Fibroblast of the conjunctiva (primary cell): ENCODE measurements at regions not wholly inside any gene's neighbourhood (a gene's known extent, or its start where the extent isn't known, plus 50 kb on each side); places are given as distances from the start of the nearest gene placed in this dataset.

Experiments used
- DNase-seq: peaks from one replicate; pipeline ENCODE4 v3.0.0-alpha.2; 2010; ENCODE audit warnings: low read depth

DNA sequence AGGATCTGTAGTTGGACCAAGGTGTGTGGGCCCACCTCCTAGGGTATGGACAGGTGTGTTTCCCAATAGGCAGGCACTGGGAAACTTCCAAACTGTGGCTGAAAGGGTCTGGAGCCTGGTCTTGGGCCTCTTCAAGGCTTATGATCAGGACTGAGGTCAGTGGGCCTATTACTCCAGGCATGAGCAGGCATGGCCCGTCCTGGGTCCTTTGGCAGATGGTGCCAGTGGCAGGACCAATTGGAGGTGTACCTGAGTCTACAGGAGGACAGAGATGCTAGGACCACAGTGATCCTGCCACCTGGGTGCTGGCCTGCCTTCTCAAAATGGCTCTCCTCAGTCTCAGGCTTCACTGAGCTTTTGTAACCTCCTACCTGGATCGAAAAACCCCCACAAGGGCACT lies 95.4 kb downstream of the RAB18 start:
- DNase-seq, result no peak

DNA sequence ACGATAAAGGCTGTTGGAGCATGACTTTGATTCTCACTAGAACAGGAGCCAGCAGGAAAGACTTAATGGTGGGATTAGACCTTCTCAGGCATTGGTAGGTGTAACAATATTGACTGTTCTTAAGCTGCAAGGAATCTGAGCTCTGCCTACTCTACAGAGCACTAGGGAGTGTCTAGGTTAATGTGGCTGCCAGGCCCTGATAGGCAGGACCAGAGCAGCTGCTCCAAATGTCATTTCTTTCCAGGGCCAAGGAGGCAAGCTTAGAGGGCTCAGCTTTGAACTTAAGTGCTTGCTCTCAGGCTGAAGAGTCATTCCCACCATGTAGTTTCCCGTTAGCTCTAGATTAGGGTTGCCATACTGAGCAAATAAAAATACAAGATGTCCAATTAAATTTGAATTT lies 96.8 kb downstream of the RAB18 start:
- DNase-seq, result no peak

DNA sequence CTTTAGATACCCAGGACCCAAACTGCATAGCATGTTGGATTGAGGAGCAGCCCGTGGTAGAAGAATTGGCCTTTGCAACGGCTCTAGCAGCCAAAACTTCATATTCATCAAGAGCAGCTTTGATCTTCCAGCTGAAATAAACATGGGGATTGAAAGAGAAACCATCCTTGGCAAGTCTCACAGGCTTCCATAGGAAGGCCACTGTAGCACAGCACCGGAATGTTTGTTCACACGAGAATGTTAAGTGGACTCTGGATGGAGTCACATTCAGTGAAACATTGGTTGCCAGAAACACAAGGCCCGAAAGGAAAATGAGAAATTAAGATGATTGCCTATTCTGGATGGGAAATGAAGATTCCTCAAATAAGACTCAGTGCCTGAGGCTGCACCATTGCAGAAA lies 97.4 kb downstream of the RAB18 start:
- no peak for DNase-seq

DNA sequence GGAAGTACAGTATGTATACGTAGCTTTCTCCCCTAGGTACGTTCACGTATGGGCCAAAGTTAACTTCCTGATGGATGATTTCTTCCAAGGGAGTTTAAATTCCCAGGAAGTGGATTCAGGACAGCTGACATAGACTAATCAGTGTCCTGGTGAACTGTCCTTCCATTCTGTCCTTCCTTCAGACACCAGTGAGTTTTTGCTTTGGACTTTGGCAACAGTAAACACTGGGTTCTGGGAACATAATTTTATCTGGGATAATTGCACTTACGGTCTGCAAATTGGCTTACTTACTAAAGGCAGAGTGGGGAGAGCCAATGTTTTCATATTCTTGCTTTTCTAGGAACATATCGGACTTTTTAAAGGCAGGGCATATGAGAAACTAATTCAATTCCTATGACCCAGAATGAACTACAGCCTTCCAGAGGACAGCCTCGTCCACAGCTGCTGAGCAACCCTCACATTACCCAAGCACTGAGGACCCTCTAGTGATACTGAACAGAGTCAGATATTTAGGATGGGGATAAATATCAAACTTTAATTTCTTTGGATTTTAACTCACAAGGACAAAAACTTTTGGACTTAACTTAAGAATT lies 97.9 kb downstream of the RAB18 start:
- no peak for DNase-seq

DNA sequence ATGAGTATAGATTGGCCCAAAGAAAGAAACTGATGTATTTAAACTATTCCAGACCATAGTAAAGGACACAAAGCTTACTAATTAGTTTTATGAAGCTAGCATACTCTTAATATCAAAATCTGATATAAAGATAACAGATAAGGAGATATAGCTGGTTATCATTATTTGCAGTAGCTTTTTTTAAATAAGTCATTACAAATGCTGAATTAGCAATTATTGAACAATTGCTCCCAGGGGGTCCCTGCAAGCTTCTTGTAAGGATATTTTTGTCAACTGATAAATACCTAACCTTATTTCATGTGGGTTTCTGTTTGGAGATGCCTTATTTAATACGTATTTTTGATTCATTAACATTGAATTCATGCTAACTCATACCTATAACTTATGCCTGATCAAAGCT lies 99.0 kb downstream of the RAB18 start:
- DNase-seq, result no peak

DNA sequence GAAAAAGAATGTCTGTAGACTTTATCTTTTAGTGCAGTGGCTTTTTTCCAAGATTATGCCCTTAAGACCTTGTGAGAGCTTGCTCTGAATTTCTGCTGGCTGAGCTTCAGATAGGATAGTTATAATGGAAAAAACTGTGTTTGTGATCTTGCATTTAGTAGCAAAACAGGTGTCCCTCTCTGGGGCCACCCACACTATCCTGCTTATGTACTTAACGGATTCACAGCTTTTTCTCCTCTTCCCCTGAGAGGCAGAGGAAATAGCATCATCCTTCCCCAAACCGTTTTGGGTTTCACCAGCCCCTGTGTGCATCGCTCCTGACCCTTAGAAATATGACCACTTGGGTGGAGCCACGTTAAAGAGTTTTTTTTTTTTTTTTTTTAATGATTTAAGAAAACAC lies 101.2 kb downstream of the RAB18 start:
- no peak for DNase-seq

DNA sequence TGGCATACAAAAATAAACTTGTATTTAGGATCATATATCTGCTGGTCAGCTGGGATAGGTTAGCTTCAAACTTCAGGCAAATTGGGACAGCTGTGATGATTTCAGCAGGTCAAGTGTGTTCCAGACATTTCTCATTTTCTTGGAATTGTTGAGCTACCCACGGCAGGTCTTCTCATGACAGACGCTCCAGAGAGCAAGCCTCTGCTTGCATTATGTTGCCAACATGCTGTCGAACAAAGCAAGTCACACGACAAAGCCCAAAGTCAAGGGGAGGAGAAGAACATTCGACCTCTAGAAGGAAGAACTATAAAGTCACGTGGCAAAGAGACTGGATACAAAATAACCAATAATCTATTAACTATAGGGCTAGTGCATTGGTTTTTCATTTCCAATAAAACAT lies 103.5 kb downstream of the RAB18 start:
- DNase-seq, result no peak

DNA sequence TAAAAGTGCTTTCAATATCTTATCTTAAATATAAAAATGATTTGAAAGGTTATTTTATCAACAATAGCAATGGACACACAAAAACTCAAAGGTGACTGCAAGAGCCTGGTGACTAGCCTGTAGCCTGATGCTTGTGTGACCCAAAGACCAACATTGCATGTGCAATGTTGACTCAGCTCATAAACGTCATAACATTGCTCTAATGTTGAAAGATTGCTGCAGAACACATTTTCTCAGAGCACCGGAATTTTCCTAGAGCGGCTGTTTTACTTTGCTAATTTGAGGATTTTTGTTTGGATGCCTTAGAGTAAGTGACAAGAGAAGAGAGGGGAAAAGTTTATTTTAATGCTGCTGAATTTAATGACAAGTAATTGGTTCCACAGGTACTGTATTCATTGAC lies 107.1 kb downstream of the RAB18 start:
- no peak for DNase-seq

DNA sequence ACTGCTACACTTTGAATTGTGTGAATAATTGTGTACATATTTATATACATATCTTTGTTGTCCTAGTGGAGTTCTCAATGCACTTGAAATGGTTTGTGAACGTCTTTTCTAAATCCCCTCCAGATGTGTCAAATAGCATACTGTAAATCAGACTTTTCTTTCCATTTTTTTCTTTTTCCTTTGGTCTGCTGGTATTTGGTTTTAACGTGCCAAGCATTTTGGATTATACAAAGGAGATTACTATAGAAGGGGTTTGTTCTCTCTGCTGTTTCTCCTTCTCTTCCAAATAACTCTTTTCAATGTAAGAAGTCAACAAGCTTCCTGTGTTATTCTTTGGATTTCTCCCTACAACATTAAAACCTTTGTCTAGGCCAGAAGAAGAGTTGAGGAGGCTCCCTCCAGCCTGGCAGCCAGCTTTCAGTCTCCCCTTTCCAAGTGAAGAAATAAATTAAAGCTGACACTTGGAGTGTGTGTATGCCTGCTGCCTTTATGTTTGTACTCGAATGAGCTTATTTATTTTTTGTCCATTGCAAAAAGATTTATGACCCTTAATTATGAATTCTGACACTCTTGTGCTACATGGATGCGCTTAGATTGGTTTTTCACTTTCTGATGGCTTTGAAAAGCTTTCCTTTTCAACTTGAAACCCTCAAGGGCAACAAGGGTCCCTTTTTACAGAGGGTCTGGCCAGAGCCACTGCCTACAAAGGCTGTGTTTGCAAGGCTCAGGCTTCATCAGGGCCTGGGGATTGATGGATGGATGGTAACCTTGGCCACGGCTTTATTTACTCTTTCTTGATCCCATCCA lies 107.8 kb downstream of the RAB18 start:
- no peak for DNase-seq

DNA sequence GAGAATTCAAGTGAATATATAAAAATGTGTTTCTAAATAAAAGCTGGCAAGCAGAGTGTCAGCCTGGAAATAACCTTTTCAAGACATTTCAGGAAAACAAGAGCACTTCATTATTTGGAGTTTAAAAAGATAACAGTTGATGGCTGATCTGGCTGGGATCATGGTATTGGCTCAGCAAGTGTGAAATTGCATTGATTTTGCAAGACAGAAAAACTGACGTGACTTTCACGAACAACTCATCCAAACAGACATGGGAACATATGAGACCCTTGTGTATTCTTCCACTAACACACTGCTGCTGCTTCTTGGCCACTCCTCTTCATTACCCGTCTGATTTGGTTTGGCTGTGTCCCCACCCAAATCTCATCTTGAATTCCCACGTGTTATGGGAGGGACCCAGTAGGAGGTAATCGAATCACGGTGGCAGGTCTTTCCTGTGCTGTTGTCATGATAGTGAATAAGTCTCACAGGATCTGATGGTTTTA lies 108.5 kb downstream of the RAB18 start:
- no peak for DNase-seq

DNA sequence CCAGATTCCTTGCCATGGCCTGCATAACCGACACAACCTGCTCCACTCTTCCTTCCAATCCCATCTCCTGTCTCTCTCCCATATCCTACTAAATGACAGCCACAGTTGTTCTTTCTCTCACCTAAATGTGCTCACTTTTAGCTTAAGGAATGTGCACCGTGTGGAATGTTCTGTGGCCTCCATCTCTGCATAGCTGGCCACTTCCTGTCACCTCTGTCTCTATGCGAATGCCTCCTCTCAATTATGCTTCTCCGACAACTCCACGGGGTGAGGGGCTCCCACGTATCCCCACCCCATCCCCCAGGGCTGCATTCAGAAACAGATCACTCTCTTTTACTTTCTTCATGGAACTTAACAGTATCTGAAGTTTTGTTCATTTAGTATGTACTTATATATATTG lies 110.7 kb downstream of the RAB18 start:
- DNase-seq, result no peak

DNA sequence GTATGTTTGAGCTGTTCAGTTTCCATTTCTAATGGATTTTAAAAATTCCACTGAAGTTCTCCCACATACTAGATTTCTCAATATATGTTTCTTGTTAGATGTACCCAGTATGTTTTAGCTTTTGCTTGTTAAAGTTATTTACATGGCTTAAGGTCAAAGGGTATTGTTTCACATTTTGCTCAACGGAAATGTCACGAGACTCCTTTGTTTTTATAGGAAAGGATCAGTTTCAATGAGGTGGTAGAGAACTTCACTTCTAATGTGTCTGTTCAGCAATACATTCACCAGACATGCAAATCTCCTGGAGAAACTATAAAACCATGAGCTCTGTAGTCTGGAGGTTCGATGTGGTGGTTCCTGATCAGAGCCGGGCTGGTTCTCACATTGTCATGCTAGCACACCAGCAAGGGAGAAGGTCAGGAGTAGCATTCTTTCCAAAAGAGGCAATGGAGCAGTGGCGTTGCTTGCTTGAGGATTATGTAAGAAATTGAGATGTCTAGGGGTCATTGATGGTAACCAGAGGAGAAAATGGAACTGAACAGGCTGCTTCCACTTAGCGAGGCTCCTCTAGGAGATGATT lies 114.0 kb downstream of the RAB18 start:
- DNase-seq, result no peak

DNA sequence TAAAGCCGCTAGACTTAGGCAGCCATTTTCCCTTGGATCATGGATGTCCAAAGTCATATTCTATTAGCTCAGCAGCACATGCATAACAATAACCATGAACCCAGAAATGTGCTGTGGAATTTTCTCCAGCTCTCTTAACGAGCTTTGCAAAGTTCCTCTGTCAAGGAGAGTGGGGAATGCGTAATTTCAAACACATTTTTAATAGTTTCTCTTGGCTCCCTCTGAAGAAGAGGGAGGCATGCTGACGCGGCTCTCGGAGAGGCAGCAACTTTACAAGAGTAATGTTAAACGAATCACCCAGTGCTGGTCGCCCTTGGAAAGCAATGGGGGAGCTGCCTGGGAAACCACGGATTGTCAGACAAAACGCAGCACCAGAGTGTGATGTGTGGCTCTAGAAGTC lies 114.8 kb downstream of the RAB18 start:
- no peak for DNase-seq

DNA sequence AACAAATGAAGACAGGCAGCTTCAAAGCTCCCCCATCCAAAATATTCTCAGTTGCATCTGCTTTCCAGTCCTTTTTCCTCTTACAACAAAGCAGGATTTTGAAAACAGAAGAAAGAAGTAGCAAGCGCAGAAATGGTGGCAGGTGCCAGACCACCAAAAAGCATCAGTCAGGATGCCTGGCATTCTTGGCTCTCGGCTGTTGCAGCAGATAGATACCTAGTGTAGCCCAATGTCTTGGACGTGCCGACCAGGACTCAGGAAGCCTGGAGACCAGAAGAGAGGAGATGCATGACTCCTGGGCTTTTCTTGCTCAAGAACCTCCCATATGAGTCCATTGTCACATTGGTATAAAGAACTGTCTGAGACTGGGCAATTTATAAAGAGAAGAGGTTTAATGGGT lies 115.2 kb downstream of the RAB18 start:
- no peak for DNase-seq

DNA sequence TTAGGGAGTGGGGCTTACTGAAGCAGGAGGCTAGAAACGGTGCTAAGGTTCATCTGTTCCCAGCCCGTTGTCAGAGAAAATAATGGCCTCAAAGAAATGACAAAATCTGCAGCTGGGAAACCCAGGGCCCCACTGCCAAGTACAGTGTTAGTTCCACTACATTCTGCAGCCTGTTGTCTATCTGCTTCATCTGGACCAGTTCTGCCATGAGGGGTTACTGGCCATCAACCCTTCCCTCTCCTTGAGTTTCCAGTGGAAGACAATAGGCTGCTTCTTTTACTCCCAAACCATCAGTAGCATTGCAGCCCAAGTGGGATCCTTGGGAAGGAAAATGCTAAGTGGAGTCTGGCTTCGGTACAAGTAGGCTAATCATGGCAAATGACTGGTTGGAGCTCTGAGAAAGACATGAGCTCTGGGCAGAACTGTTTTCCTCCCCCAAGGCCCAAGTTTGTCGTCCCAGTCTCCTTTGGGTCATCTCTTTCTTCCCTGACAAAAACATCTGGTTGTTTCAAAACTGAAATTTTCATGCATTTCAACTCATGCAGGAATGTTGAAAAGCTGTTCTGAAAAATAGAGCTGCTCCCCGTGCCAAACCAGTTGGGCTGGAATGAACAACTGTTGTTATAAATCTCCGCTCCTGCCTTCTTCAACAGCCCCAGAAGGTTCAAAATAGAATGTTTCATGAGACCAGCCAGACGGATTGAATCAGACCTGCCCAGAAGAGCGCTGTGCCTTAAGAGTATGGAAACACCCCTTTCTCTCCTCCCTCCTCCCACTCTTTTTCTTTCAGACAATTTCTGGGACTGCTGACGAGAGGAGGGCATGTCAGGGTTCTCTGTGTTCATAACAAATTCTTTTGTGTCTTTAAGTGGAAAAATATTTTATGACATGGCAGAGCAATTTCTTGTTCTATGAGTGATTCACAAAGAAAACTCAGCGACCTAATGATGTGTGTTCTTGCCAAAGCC lies 116.6 kb downstream of the RAB18 start:
- DNase-seq, result peak; percentile 71

DNA sequence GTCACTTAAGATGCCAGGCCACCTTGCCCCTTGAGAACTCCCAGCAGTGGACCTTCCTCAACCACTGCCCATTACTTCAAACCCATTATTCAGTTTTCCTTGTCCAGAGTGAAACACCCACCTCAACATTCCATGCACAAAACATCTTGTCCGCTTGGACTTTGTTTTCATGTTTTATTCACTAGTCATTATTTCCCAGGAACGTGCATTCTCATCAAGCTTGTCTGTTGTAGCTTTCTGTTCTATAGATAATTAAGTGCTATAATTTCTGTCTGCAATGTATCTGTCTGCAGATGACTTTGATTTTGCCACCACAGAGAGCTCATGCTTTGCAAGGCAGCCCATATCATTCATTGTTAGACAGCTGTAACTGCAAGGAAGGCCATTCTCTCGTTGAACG lies 117.4 kb downstream of the RAB18 start:
- no peak for DNase-seq

DNA sequence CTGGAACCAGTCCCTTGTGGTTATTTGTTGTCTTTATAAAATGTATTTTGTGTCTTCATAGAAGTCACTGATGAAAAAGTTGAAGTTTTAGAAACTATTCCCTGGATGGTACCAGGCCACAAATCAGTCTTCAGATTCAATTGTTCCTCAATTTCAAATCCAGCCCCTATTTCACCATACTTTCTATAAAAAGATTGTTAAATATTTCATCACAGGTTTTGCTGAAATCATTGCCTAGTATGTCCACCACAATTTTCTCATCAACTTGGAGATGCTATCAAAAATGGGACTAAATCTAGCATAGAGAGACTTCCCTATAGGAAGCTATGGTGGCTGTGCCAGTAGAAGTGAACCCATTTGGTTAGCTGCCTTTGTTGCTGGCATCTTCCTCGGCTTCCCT lies 118.5 kb downstream of the RAB18 start:
- no peak for DNase-seq
